ENCODE measurements at regions not wholly inside any gene's neighbourhood (a gene's known extent, or its start where the extent isn't known, plus 50 kb on each side); places are given as distances from the start of the nearest gene placed in this dataset.

DNA sequence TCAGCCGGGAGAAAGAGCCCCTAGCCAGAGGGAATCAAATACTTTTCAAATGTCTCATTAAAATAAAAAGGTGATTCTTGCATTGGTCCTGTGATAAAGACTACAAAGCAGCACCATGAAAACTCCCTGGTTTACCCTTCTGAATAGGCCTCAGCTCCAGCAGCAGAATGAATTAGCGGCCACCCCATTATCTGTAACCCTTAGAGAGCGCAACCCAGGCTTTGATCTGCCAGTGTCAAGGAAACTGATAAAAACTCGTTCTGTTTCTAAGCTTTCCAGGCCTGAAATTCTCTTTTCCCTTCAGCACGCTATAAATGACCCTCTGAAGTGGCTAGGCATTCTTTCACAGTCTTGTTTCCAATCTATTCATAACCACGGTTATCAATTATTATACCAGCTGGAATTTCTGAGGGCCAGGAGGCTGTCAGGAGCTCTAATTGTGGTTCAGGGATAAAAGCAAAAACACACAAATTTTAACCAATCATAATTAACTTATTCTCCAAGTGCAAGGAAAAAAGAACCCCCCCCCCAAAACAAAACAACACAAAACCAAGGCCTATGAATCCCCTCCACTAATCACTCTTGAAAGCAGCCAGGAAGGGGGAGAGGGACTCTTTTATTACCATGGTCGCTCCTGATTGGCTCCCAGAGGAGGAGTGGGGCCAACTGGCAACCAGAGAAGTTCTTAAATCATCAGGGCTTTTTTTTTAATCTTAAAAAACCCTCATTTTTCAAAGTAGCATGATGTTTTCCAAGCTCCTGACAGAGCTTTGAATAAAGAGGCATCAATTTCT lies 258.9 kb downstream of the CYRIA start:
- peak overlapping the region; percentile 53 for H3K27ac Mint-ChIP-seq
- peaks cover 4% of the 10 kb centered on the region for H3K36me3 Mint-ChIP-seq (ENCODE audit: low read depth)
- no peak for DNase-seq
- H3K4me1 Mint-ChIP-seq, result peaks cover 72% of the 10 kb centered on the region
- H3K9me3 Mint-ChIP-seq, result no peaks in the 10 kb centered on the region
- H3K4me3 Mint-ChIP-seq, result no peak overlapping the region
- peaks cover 3% of the 10 kb centered on the region for H3K27me3 Mint-ChIP-seq (ENCODE audit: low read depth, poor library complexity)
- TF ChIP-seq, protein P1, sequence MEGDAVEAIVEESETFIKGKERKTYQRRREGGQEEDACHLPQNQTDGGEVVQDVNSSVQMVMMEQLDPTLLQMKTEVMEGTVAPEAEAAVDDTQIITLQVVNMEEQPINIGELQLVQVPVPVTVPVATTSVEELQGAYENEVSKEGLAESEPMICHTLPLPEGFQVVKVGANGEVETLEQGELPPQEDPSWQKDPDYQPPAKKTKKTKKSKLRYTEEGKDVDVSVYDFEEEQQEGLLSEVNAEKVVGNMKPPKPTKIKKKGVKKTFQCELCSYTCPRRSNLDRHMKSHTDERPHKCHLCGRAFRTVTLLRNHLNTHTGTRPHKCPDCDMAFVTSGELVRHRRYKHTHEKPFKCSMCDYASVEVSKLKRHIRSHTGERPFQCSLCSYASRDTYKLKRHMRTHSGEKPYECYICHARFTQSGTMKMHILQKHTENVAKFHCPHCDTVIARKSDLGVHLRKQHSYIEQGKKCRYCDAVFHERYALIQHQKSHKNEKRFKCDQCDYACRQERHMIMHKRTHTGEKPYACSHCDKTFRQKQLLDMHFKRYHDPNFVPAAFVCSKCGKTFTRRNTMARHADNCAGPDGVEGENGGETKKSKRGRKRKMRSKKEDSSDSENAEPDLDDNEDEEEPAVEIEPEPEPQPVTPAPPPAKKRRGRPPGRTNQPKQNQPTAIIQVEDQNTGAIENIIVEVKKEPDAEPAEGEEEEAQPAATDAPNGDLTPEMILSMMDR (IDR thresholded peaks at IDR 0.05), result no peak

DNA sequence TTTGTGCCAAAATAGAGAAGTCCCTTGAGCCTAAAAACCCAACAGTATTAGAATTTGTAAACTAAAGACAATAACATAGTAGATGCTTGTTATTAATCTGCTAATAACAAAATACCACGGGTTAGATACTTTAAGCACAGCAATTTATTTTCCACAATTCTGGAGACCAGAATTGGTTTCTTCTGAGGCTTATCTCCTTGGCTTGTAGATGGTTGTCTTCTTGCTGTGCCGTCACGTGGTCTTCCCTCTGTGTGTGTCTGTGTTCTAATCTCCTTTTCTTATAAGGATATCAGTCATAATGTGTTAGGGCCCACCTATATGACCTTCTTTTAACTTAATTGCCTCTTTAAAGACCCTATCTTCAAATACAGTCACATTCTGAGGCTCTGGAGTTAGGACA lies 260.1 kb downstream of the CYRIA start:
- TF ChIP-seq, protein P1 (IDR thresholded peaks at IDR 0.05), result no peak
- Mint-ChIP-seq H3K36me3 (ENCODE audit: low read depth) (no peaks in the 10 kb centered on the region), H3K27ac (peak overlapping the region; percentile 53), H3K4me3 (no peak overlapping the region), H3K4me1 (peaks cover 82% of the 10 kb centered on the region), H3K9me3 (no peaks in the 10 kb centered on the region), H3K27me3 (ENCODE audit: low read depth, poor library complexity) (peaks cover 3% of the 10 kb centered on the region)
- no peak for DNase-seq

DNA sequence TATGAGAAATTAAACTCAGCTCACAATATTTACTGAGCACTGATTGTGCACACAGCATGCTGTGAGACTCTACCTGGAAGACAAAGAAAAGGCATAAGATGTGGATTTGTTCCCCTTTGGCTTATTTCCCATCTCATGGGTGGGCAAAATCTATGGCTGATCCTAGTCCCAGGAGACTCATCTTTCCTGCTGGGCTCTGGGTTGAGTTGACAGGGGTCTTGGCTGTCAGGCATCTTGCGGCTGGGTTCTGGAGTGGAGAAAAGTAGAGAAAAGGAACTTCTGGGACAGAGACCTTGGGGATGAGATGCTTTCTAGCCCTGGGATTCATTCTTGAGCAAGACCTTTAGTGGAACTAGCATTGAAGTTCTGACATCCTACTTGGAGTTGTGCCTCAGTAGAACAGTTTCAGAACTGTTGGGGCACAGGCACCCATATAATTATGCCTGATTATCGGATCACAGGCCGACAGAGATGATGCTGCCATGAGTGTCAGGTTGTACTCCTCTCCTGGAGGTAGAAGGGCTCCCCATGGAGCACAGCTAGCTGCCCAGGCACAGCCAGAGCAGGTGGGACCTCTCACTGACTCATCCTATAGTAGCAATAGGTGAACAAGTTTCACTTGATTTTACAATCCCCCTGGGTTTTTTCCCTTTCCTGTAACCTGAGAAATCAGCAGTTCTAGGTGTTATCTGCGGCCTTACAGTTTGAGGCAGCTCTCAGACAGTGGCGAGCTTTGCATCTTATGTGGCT lies 260.9 kb downstream of the CYRIA start:
- DNase-seq, result no peak
- H3K27me3 Mint-ChIP-seq (ENCODE audit: low read depth, poor library complexity), result peaks cover 3% of the 10 kb centered on the region
- TF ChIP-seq, protein P1 (IDR thresholded peaks at IDR 0.05), result no peak
- H3K9me3 Mint-ChIP-seq, result no peaks in the 10 kb centered on the region
- H3K36me3 Mint-ChIP-seq (ENCODE audit: low read depth), result no peaks in the 10 kb centered on the region
- no peak overlapping the region for H3K27ac Mint-ChIP-seq
- no peak overlapping the region for H3K4me3 Mint-ChIP-seq
- H3K4me1 Mint-ChIP-seq, result peaks cover 90% of the 10 kb centered on the region

GRCh38 chr2:16404146-16404545 lies 261.5 kb downstream of the CYRIA start:
- no peaks in the 10 kb centered on the region for H3K9me3 Mint-ChIP-seq
- H3K4me1 Mint-ChIP-seq, result peaks cover 88% of the 10 kb centered on the region
- H3K27me3 Mint-ChIP-seq (ENCODE audit: low read depth, poor library complexity), result peaks cover 3% of the 10 kb centered on the region
- no peak overlapping the region for H3K4me3 Mint-ChIP-seq
- no peaks in the 10 kb centered on the region for H3K36me3 Mint-ChIP-seq (ENCODE audit: low read depth)
- DNase-seq, result no peak
- TF ChIP-seq, protein P1 (IDR thresholded peaks at IDR 0.05), result no peak
- H3K27ac Mint-ChIP-seq, result no peak overlapping the region

DNA sequence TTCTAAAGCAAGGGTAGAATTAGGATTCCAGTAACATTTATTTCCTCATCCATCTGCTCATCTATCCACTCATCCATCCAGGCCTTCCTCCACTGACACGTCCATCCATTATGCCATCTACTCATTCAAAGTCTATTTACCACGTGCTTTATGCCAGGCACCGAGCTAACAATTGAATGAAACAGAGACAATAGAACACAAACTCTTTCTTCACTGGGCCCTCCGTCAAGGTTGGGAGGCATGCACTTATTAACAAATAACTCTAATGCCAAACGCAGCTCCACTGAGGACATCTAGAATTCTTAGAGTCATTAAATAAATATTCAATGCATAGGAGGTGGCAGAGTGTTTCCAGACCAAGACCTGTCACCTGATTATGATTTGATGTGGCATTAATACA lies 262.7 kb downstream of the CYRIA start:
- Mint-ChIP-seq H3K27ac (no peak overlapping the region), H3K36me3 (ENCODE audit: low read depth) (no peaks in the 10 kb centered on the region), H3K9me3 (no peaks in the 10 kb centered on the region), H3K4me3 (no peak overlapping the region), H3K27me3 (ENCODE audit: low read depth, poor library complexity) (peaks cover 3% of the 10 kb centered on the region), H3K4me1 (peaks cover 79% of the 10 kb centered on the region)
- DNase-seq, result no peak
- TF ChIP-seq, protein P1 (IDR thresholded peaks at IDR 0.05), result no peak

Measured in nephron progenitor cell (in vitro differentiated cells).